ENCODE measurements at regions not wholly inside any gene's neighbourhood (a gene's known extent, or its start where the extent isn't known, plus 50 kb on each side); places are given as distances from the start of the nearest gene placed in this dataset.

GRCh38 chr10:60669501-60669900 is 108.8 kb upstream of the CDK1 start:
- Mint-ChIP-seq H3K27ac (peak overlapping the region; percentile 45), H3K9me3 (peaks cover 15% of the 10 kb centered on the region), H3K36me3 (peaks cover 26% of the 10 kb centered on the region), H3K27me3 (ENCODE audit: low read depth) (no peaks in the 10 kb centered on the region), H3K4me1 (peaks cover 14% of the 10 kb centered on the region), H3K4me3 (no peak overlapping the region)
- no peak for DNase-seq (ENCODE audit: low spot score in 2 of 2, unreplicated experiment in 2 of 2)
- no peak for TF ChIP-seq CTCF (IDR thresholded peaks at IDR 0.05; ENCODE audit: unreplicated experiment)

GRCh38 chr10:60666221-60666620 is 112.1 kb upstream of the CDK1 start:
- Mint-ChIP-seq H3K36me3 (peaks cover 2% of the 10 kb centered on the region), H3K9me3 (peaks cover 2% of the 10 kb centered on the region), H3K27ac (no peak overlapping the region), H3K4me1 (peaks cover 27% of the 10 kb centered on the region), H3K4me3 (no peak overlapping the region), H3K27me3 (ENCODE audit: low read depth) (no peaks in the 10 kb centered on the region)
- TF ChIP-seq CTCF (IDR thresholded peaks at IDR 0.05; ENCODE audit: unreplicated experiment) = no peak
- DNase-seq (ENCODE audit: low spot score in 2 of 2, unreplicated experiment in 2 of 2) = no peak

DNA sequence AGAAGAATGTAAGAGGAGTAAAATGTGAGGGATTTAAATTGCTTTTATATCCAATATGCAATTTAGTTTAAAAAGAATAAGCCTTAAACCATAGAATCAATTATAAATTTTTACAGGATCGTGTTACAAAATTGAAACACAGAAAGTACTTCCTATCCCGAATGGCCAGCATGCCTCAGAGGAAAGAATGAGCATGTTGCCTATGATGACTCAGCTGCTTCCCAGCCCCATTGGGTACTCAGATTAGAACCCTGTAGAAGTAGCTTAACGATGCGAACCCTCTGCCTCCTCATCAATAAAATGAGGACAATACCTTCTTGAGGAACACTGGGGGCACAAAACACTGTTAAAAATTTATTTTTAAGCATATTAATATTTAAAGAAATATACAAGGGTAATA is 113.4 kb upstream of the CDK1 start:
- Mint-ChIP-seq H3K4me3 (no peak overlapping the region), H3K4me1 (peaks cover 22% of the 10 kb centered on the region), H3K36me3 (peaks cover 9% of the 10 kb centered on the region), H3K9me3 (peaks cover 10% of the 10 kb centered on the region), H3K27ac (no peak overlapping the region), H3K27me3 (ENCODE audit: low read depth) (no peaks in the 10 kb centered on the region)
- no peak for DNase-seq (ENCODE audit: low spot score in 2 of 2, unreplicated experiment in 2 of 2)
- TF ChIP-seq CTCF (IDR thresholded peaks at IDR 0.05; ENCODE audit: unreplicated experiment) = no peak

GRCh38 chr10:60663850-60664249 is 114.4 kb upstream of the CDK1 start:
- Mint-ChIP-seq H3K4me3 (no peak overlapping the region), H3K4me1 (peaks cover 14% of the 10 kb centered on the region), H3K9me3 (peaks cover 18% of the 10 kb centered on the region)

GRCh38 chr10:60662917-60663614 is 115.2 kb upstream of the CDK1 start:
- Mint-ChIP-seq H3K4me1 (peaks cover 14% of the 10 kb centered on the region), H3K27me3 (ENCODE audit: low read depth) (no peaks in the 10 kb centered on the region), H3K36me3 (peaks cover 22% of the 10 kb centered on the region), H3K9me3 (peaks cover 25% of the 10 kb centered on the region), H3K4me3 (no peak overlapping the region), H3K27ac (no peak overlapping the region)
- DNase-seq (ENCODE audit: low spot score in 2 of 2, unreplicated experiment in 2 of 2) = no peak
- no peak for TF ChIP-seq CTCF (IDR thresholded peaks at IDR 0.05; ENCODE audit: unreplicated experiment)

More at GRCh38 chr10:60663850-60664249, 114.4 kb upstream of the CDK1 start:
- H3K27me3 Mint-ChIP-seq (ENCODE audit: low read depth) = no peaks in the 10 kb centered on the region
- H3K36me3 Mint-ChIP-seq = peaks cover 15% of the 10 kb centered on the region
- no peak for TF ChIP-seq CTCF (IDR thresholded peaks at IDR 0.05; ENCODE audit: unreplicated experiment)
- H3K27ac Mint-ChIP-seq = peak overlapping the region; percentile 6
- no peak for DNase-seq (ENCODE audit: low spot score in 2 of 2, unreplicated experiment in 2 of 2)
